HG03060 (cell line): ENCODE measurements at regions not wholly inside any gene's neighbourhood (a gene's known extent, or its start where the extent isn't known, plus 50 kb on each side); places are given as distances from the start of the nearest gene placed in this dataset.
"Not testable (repeated sequence)": the region's sequence is repeated elsewhere in the genome, so short reads cannot be mapped to it uniquely, and the experiment has no call there.

Source experiments
- ATAC-seq: cut with Tn5 transposase; IDR thresholded peaks from one replicate; pipeline ENCODE4 v1.9.1; 2021; ENCODE audit warnings: low read depth, moderate number of reproducible peaks; ENCODE audit not compliant: unreplicated experiment

DNA sequence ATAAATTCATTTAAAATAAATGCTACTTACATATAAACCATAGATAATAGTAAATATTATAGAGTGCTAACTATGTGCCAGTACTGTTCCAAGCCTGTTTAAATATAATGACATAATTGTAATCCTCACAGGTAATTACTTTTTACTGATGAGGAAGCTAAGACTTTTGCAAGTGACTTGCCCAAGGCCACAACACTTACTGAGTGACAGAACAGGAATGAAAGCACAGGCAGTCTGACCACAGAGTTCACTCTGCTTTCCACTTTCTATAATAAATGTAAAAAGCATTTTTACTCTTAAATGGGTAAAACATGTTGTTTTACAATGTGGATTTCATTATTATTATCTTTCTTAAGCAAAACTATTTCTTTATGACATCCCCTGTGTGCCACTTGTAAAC is 537.8 kb upstream of the SLC39A10 start:
- no peak for ATAC-seq

DNA sequence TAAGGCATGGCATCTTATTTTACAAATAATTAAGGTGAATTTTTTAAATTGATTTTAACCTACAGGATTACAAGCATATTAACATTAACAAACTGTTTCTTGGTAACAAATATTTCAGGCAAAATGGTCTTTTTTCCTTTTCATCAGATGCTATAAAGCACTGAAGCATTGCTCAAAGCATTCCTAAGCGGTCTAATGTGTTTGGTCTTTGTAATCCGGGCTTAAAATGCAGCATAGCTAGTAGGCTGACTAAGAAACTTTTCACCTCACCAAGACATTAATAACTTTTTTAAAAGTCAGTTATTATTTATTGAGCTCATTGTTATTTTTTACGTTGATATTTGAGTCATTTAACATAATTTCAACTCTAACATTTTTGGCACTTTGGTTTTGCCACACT is 538.8 kb upstream of the SLC39A10 start:
- no peak for ATAC-seq

DNA sequence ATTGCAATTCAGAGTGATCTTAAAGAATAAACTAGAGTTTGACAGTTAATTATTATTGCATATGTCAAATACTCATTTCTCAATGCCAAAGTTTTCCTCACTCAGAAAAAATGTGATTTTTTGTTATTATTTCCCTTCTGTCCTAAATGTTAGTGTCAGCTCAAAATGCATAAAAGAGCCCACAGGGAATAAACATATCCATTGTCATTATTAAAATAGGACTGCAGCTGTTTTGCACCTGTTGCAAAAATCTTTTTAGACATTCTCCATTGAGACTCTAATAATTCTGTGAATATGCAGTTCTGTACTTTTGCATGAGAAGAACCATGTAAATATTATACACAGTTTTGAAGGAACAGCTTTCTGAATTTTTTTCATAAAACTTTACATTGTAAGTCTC is 540.0 kb upstream of the SLC39A10 start:
- no peak for ATAC-seq

DNA sequence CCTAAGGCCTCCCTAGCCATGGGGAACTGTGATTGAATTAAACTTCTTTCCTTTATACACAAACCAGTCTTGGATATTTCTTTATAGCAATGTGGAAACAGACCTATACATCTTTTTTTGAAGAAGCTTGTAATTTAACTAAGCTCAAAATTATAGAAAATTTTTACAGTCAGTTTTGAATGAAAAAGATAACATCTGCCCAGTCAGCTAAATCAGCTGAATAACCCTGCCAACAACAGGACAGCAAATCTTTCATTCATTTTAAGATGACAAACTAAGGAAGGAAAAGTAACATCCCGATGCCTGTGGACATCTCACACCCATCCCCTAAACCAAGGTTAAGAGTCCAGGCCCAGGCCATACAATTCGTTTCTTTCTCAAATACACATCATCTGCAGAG is 541.3 kb upstream of the SLC39A10 start:
- no peak for ATAC-seq

DNA sequence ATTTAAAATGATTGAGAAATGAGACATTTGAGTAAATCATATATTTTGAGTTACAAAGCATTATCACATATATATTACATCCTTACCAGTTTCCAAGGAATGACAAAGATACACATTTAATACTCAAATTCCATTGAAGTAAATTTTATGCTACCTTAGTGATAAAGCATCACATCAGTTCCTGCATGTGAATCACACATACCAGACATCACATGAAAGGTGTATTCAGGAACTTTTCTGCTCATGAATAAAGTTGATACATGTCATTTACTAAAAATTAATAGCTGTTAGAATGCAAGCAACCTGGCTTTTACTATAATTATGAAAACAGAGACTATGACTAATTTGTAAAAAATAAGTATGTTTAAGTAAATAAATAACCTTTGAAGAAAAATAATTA is 548.8 kb upstream of the SLC39A10 start:
- no peak for ATAC-seq

DNA sequence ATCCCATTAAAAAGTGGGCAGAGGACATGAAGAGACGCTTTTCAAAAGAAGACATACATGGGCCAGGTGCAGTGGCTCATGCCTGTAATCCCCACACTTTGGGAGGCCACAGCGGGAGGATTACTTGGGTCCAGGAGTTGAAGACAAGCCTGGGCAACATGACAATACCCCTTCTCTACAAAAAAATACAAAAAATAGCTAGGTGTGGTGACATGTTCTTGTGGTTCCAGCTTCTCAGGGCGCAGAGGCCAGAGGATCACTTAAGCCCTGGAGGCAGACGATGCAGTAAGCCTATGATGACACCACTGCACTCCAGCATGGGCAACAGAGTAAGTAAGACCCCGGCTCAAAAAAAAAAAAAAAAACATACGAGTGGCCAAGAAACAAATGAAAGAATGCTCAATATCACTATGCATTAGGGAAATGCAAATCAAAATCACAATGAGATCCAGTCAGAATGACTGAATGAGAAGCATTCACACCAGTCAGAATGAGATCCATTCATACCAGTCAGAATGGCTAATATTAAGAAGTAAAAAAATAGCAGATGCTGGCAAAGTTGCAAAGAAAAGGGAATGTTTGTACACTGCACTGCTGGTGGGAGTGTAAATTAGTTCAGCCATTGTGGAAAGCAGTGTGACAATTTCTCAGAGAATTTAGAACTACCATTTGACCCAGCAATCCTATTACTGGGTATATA is 550.2 kb upstream of the SLC39A10 start:
- no peak for ATAC-seq

DNA sequence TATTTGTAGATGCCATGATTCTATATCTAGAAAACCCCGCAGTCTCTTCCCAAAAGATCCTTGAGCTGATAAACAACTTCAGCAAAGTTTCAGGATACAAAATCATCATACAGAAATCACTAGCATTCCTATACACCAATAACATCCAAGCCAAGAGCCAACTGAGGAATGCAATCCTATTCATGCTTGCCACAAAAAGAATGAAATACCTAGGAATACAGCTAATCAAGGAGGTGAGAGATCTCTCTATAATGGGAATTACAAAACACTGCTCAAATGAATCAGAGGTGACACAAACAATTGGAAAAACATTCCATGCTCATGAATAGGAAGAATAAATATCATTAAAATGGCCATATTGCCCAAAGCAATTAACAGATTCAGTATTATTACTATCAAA is 551.4 kb upstream of the SLC39A10 start:
- no peak for ATAC-seq

DNA sequence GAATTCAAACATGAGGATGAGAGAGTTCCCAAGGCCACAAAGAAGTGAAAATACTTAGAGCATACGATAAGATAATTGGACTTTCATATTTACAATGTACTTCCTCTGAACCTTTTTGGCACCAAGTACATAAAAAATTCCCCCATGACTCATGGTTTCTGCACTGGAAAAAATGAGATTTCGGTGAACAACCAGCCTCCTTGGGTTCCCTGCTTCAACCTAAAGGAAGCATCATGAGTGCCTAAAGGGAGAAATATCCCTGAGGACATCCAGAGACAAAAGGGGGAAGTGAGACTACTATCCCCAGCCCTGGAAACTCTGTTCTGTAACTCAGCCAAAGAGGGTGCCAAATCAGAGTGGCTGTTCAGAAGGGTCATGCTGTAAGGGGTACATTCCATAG is 562.7 kb upstream of the SLC39A10 start:
- no peak for ATAC-seq

DNA sequence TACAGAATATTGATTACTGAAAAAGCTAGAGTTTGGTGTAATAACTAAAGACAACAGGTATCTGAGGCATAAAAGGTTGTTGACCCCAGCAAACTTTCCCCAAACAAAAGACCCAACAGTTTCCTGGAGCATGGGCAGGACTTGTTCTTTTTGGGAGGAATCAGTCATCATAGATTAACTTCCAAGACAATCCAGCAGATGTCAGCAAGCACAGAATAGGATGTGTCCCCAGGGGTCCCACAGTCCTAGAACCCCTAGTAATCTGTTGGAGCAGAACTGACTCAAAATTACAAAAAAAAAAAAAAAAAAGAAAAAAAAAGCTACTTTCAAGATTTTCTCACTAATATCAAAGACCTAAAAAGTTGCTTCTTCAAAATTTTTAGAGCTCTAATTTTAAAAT is 564.7 kb upstream of the SLC39A10 start:
- no peak for ATAC-seq

DNA sequence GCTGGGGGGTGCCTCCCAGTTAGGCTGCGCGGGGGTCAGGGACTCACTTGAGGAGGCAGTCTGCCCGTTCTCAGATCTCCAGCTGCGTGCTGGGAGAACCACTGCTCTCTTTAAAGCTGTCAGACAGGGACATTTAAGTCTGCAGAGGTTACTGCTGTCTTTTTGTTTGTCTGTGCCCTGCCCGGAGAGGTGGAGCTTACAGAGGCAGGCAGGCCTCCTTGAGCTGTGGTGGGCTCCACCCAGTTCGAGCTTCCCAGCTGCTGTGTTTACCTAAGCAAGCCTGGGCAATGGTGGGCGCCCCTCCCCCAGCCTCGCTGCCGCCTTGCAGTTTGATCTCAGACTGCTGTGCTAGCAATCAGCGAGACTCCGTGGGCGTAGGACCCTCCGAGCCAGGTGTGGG is 584.2 kb upstream of the SLC39A10 start:
- not testable (repeated sequence) for ATAC-seq

DNA sequence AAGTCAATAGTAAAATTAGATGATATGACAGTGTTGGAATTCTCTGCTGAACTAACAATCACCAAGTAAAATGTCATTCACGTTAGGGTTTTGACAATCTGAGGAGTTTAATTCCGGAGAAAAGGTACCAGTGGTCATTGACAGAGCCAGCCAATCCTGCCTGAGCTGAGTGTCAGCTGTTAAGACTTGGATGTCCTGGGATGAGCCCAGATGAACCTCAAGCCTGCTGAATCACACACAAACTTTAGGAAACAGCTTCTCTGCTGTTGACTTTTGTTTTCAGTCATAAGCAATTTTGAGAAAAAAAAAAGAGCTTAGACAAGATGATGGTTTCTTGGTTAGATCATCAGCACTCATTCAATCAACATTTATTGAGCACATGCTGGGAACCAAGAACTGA is 600.0 kb upstream of the SLC39A10 start:
- ATAC-seq: no peak

DNA sequence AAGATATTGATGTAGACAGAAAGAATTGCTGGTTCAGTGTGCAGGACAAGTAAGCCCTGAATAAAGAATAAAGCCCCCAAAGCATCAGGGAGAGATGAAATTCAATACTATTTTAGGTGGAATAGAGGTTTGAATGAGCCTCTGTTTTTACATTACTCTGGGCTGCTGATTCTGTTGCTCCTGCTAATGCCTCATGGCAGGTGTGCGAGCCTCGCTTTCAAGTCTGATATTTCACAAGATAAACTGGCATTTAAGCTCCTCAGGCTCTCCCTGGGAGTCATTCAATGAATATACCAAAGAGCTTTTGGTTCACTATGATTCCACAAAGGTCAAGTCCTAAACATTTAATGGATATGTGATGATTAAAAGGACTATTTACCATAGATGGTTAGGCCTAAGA is 601.0 kb upstream of the SLC39A10 start:
- no peak for ATAC-seq

DNA sequence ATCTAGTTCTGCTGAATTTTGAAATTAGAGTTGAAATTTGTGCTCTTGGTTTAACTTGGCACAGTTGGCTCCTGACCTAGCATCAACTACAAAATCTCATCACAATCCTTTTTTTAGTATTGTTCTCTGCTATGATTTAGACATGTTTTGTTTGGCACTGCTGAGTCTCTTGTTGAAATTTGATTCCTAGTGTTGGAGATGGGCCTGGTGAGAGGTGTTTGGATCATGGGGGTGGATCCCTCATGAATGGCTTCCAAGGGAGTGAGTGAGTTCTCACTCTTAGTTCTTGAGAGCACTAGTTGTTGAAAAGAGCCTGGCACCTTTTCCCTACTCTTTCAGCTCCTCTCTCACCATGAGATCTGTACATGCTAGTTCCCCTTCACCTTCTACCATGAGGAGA is 605.6 kb upstream of the SLC39A10 start:
- no peak for ATAC-seq

DNA sequence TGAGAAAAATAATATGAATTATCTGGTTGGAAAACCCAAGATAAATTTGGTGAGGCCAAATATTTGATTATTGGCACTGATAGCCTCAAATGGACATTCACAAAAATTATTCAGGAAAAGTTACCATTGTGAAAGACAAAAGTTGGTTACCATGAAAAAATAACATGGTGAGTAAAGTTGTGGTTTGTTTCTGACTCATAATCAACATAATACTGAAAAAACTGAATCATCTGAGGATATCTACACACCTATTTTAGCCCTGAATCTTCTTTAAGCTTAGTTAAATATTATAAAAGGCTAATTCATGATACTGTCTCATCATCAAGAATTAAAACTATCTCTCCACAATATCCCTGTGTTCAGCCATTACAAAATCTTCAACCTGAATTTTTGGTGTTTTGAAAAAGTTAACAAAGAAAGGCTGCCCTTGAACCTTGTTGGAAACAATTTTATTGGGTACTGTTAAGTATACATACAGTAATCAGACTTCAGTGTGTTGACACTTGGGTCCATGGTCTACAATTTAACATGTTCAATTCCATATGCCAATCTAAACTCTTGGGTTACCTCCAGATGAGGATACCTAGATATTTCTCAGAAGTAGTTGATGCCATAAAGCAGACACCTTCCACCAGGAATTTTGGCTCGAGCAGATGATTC is 607.5 kb upstream of the SLC39A10 start:
- ATAC-seq: peak; percentile 83

DNA sequence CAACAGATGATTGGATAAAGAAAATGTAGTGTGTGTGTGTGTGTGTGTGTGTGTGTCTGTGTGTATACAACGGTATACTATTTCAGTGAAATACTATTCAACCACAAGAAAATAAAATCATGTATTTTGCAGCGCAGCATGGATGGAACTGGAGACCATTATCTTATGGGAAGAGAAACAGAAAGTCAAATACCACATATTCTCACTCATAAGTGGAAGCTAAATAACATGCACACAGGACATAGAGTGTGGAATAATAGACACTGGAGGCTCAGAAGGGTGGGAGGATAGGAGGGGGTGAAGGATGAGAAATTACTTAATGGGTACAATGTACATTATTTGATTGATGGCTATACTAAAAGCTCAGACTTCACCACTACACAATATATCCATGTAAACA is 609.1 kb upstream of the SLC39A10 start:
- no peak for ATAC-seq

DNA sequence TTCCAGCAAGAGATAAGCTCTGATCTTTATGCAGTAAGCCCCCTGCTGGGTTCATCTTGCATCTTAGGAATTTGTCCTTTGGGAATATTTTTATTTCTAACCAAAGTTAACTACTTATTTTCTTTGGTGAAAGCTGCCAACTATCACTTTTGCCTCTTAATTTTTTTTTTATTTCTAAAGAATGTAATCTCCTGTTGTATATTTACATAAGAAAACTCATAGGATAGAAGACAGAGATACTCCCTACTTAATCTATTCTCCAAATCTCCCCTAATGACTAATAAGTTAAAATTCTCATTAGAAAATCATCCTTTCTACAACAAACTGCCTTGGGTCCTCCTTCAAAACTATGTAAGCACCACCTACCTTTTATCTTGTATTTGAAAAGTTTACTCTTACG is 612.2 kb upstream of the SLC39A10 start:
- no peak for ATAC-seq

DNA sequence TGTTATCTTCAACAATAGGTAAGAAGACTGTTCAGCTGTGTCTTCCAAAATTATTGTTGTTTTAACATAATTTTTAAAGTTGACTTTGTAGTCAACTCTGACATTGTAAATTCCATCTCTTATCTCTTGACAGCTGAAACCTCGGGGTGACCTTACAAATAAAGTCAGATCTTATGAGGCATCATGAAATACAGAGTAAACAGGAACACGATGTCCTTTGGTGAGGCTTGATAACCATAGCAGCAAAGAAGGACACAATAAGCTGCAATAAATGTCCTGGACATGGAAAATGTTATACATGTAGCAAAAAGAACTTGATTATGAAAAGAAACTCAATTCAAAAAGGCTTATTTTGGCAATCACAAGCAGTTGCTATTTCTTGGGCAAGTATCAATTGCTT is 618.9 kb upstream of the SLC39A10 start:
- ATAC-seq: no peak

DNA sequence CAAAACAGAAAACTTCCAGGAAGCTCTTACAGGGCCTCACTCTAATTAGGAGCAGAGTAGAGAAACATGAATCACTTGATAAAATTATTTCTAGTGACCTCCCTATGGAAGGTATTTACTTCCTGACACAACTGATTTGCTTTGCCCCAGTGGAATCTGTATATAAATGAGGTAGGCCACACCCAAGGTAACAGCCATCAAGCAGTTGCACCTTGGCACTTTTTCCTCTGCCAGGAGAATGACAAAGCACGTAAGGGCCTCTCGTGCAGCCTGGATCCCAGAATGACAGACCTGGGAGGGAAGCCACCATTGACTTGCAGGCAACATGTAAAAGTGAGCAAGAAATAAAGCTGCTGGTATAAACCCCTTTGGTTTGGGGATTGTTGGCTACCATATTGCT is 620.0 kb upstream of the SLC39A10 start:
- no peak for ATAC-seq

DNA sequence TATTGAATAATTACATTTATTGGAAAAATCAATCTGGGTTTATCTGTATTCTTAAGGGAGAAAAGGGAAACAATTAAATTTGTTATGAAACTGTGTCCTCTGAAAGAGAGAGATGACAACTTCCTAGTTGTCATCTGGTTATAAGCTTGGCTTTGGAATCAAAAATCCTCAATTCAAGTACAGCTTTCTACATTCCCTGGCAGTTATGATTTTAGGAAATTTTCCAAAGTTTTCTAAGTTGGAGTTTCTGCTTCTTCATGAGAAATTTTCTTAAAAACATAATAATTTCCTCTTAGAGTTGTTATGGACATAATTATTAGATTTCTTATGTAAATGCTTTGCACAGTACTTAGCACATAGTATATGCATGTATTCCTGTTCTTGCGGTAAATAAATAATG is 625.6 kb upstream of the SLC39A10 start:
- no peak for ATAC-seq

DNA sequence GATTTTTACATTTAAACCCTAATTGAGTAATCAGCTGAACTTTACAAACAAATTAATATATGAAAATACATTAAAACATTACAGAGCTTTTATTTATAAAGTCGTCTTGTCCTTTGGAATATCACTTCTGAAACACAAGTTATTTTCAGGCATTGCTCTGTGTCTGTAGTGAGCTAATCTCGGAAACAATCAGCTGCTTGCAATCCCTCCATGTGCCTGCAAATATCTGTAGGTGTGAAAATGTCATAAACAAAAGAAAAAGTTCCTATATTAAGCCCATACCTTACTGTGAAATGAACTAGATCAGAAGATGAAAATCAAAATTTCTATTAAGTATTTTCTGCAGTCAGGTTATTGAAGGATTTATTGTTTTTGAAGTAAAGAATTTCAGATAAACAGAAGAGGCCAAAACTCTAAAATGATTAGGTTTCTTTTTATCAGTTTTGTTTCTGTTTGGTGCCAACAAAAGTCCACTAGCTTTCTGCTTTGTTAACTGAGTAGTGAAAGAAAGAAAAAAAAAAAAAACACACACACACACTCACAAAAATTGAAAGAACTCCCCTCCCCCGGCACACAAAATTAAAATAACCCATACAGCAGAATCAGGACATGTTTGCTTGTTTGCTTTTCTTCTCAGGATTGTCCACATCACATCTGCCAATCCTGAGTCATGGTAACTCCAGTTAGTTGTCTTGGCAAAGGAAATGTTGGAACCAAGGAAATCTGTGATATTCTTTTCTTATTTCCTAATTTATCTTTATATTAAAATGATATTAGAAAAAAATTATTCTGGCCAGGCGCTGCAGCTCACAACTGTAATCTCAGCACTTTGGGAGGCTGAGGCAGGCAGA is 627.0 kb upstream of the SLC39A10 start:
- ATAC-seq: no peak

DNA sequence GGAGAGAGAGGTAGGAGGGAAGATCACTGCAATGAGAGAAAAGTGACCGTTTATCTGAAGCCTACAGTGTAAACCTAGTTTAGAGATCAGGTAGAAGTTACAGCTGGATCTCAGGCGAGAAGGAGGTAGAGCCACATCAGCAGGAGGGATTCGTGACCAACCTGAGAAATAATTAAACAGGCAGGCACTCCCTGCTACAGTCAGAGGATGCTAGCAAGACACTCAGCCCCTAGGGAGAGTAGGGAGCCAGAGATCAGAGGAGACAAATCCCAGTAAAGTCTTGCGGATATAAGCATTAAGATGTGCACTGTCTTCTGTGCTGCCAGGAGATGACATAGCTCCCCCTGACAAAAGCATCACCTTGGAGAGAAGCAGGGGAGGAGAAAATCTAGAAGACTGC is 629.1 kb upstream of the SLC39A10 start:
- ATAC-seq: no peak

DNA sequence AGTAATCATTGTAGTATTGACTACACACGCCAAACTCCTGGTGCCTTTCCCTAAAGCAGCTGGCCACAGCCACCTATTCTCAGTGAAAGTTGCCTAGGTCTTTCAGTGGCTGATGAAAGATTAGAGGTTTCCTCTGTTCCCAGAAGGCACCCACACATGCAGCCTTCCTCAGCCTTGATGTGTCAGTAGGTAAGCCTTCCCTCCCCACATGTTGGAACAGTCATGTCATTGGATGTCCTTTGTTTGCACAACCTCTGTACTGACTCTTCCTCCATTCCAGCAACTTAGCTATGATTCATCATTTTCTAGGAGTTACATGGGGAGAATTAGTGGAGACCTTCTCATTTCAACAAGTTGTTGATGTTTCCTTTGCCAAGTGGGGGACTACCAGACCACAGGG is 630.8 kb upstream of the SLC39A10 start:
- ATAC-seq: no peak
